ENCODE measurements at regions not wholly inside any gene's neighbourhood (a gene's known extent, or its start where the extent isn't known, plus 50 kb on each side); places are given as distances from the start of the nearest gene placed in this dataset.

- DNase-seq, result no peak
Observed at GRCh38 chr14:38073641-38074040, 134.1 kb upstream of the SSTR1 start.

GRCh38 chr14:38074081-38074480 lies 133.6 kb upstream of the SSTR1 start:
- DNase-seq, result no peak

GRCh38 chr14:38074754-38075153 lies 132.9 kb upstream of the SSTR1 start:
- no peak for DNase-seq

GRCh38 chr14:38078393-38078792 lies 129.3 kb upstream of the SSTR1 start:
- no peak for DNase-seq

- no peak for DNase-seq
Observed at GRCh38 chr14:38079268-38079667, 128.4 kb upstream of the SSTR1 start.

- no peak for DNase-seq
Observed at GRCh38 chr14:38079886-38080285, 127.8 kb upstream of the SSTR1 start.

- no peak for DNase-seq
Observed at GRCh38 chr14:38080696-38081095, 127.0 kb upstream of the SSTR1 start.

GRCh38 chr14:38083039-38083438 lies 124.7 kb upstream of the SSTR1 start:
- no peak for DNase-seq

GRCh38 chr14:38089123-38089522 lies 118.6 kb upstream of the SSTR1 start:
- no peak for DNase-seq

GRCh38 chr14:38090506-38090905 lies 117.2 kb upstream of the SSTR1 start:
- no peak for DNase-seq

GRCh38 chr14:38098074-38098836 lies 109.4 kb upstream of the SSTR1 start:
- no peak for DNase-seq

GRCh38 chr14:38101679-38102078 lies 106.0 kb upstream of the SSTR1 start:
- no peak for DNase-seq

- no peak for DNase-seq
Observed at GRCh38 chr14:38103542-38104225, 104.0 kb upstream of the SSTR1 start.

GRCh38 chr14:38105106-38105702 lies 102.5 kb upstream of the SSTR1 start:
- no peak for DNase-seq

GRCh38 chr14:38107216-38107631 lies 100.5 kb upstream of the SSTR1 start:
- DNase-seq, result no peak

- no peak for DNase-seq
Observed at GRCh38 chr14:38108681-38109080, 99.0 kb upstream of the SSTR1 start.

- no peak for DNase-seq
Observed at GRCh38 chr14:38110258-38110657, 97.4 kb upstream of the SSTR1 start.

GRCh38 chr14:38111046-38111445 lies 96.7 kb upstream of the SSTR1 start:
- DNase-seq, result no peak

- DNase-seq, result no peak
Observed at GRCh38 chr14:38113546-38113945, 94.2 kb upstream of the SSTR1 start.

GRCh38 chr14:38116895-38117294 lies 90.8 kb upstream of the SSTR1 start:
- DNase-seq, result no peak

GRCh38 chr14:38120109-38120508 lies 87.6 kb upstream of the SSTR1 start:
- no peak for DNase-seq

- no peak for DNase-seq
Observed at GRCh38 chr14:38121320-38122020, 86.2 kb upstream of the SSTR1 start.

GRCh38 chr14:38122241-38122640 lies 85.5 kb upstream of the SSTR1 start:
- DNase-seq, result no peak

GRCh38 chr14:38124506-38124905 lies 83.2 kb upstream of the SSTR1 start:
- no peak for DNase-seq
